HL-60 (cell line): ENCODE measurements at regions not wholly inside any gene's neighbourhood (a gene's known extent, or its start where the extent isn't known, plus 50 kb on each side); places are given as distances from the start of the nearest gene placed in this dataset.

Experiments
- DNase-seq, 2 experiments: peaks; one replicate each; pipeline ENCODE4 v3.0.0-alpha.2; 2010 to 2020; ENCODE audit warnings: low read depth in 1 of 2, low spot score in 1 of 2
- H3K27ac ChIP-seq: fragments of 250-450 bp; sonication (Bioruptor Pico); replicated peaks from 2 replicates; pipeline ENCODE4 v1.5.1; 2020; ENCODE audit warnings: mild to moderate bottlenecking, moderate library complexity
- H3K27me3 ChIP-seq: fragments of 250-450 bp; sonication (Bioruptor Pico); 2 replicates; pipeline ENCODE4 v1.5.1; 2021; ENCODE audit warnings: mild to moderate bottlenecking, moderate library complexity; ENCODE audit not compliant: insufficient read depth, poor library complexity, severe bottlenecking
- H3K4me3 ChIP-seq: replicated peaks from 2 replicates; pipeline ENCODE4 v1.5.1; 2011; ENCODE audit warnings: mild to moderate bottlenecking, control low read depth, low read length; ENCODE audit not compliant: insufficient read depth
- GABPA ChIP-seq: IDR thresholded peaks from 2 replicates; pipeline ENCODE4 v1.6.1; 2012; ENCODE audit warnings: low read depth
- POLR2AphosphoS5 ChIP-seq: IDR thresholded peaks from 2 replicates; pipeline ENCODE4 v1.6.1; 2012; ENCODE audit warnings: low read depth
- SPI1 ChIP-seq: IDR thresholded peaks from 2 replicates; pipeline ENCODE4 v1.6.1; 2012; ENCODE audit warnings: low read depth, mild to moderate bottlenecking, borderline replicate concordance
- TF ChIP-seq, protein P1 (sequence below): IDR thresholded peaks from one replicate; pipeline ENCODE4 v1.5.1; 2011; ENCODE audit warnings: low read length, control low read depth, inconsistent platforms; ENCODE audit not compliant: insufficient read depth
- TF ChIP-seq, protein P2 (sequence below): IDR thresholded peaks from 2 replicates; pipeline ENCODE4 v1.6.1; 2012; ENCODE audit warnings: low read depth; ENCODE audit not compliant: insufficient replicate concordance

DNA sequence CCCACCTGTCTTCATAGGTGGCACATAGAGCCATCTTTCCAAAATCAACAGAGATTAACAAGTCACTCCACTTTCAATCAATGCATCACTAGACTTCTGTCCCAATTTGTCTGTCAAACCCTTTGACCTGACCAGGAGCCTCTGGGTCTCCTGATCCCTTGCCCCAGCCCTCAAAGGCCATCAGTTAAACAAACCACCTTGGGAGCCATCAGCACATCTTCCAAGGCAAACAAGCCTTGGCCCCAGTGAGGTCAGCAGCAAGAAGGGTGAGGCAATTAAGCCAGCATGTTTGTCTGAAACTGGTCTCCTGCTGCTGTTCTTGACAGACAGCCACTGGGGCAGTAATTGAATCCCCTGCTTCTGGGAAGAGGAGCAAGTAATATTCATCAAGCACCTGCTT, 742.8 kb upstream of the TBX3 start:
- DNase-seq, result no peak
- no peaks in the 10 kb centered on the region for H3K27me3 ChIP-seq
- H3K4me3 ChIP-seq, result no peak overlapping the region
- TF ChIP-seq SPI1 (no peak), POLR2AphosphoS5 (no peak), GABPA (no peak)
- TF ChIP-seq, protein P1, sequence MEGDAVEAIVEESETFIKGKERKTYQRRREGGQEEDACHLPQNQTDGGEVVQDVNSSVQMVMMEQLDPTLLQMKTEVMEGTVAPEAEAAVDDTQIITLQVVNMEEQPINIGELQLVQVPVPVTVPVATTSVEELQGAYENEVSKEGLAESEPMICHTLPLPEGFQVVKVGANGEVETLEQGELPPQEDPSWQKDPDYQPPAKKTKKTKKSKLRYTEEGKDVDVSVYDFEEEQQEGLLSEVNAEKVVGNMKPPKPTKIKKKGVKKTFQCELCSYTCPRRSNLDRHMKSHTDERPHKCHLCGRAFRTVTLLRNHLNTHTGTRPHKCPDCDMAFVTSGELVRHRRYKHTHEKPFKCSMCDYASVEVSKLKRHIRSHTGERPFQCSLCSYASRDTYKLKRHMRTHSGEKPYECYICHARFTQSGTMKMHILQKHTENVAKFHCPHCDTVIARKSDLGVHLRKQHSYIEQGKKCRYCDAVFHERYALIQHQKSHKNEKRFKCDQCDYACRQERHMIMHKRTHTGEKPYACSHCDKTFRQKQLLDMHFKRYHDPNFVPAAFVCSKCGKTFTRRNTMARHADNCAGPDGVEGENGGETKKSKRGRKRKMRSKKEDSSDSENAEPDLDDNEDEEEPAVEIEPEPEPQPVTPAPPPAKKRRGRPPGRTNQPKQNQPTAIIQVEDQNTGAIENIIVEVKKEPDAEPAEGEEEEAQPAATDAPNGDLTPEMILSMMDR, result no peak
- TF ChIP-seq, protein P2, sequence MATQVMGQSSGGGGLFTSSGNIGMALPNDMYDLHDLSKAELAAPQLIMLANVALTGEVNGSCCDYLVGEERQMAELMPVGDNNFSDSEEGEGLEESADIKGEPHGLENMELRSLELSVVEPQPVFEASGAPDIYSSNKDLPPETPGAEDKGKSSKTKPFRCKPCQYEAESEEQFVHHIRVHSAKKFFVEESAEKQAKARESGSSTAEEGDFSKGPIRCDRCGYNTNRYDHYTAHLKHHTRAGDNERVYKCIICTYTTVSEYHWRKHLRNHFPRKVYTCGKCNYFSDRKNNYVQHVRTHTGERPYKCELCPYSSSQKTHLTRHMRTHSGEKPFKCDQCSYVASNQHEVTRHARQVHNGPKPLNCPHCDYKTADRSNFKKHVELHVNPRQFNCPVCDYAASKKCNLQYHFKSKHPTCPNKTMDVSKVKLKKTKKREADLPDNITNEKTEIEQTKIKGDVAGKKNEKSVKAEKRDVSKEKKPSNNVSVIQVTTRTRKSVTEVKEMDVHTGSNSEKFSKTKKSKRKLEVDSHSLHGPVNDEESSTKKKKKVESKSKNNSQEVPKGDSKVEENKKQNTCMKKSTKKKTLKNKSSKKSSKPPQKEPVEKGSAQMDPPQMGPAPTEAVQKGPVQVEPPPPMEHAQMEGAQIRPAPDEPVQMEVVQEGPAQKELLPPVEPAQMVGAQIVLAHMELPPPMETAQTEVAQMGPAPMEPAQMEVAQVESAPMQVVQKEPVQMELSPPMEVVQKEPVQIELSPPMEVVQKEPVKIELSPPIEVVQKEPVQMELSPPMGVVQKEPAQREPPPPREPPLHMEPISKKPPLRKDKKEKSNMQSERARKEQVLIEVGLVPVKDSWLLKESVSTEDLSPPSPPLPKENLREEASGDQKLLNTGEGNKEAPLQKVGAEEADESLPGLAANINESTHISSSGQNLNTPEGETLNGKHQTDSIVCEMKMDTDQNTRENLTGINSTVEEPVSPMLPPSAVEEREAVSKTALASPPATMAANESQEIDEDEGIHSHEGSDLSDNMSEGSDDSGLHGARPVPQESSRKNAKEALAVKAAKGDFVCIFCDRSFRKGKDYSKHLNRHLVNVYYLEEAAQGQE, result no peak
- H3K27ac ChIP-seq, result no peak overlapping the region

DNA sequence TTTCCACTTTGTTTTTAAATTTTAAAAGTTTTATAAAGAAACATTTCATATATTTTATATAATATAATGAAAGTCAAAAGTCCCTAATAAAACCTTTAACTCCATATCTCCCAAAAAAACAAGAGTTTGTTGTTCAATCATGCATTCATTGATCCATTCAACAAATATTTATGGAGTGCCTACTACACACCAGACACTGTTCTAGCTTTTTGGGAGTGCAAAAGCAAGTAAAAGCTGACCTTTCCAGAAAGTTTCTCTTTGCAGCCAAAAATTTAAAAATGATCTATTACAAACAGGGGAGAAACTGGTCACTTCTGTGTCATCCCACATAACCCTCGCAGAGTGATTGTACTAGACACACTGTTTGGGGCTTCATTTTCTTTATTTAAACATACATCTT, 740.0 kb upstream of the TBX3 start:
- Histone ChIP-seq H3K27ac (no peak overlapping the region), H3K4me3 (no peak overlapping the region), H3K27me3 (no peaks in the 10 kb centered on the region)
- DNase-seq, result no peak
- TF ChIP-seq, protein P2, result no peak
- TF ChIP-seq GABPA, result no peak
- no peak for TF ChIP-seq SPI1
- TF ChIP-seq POLR2AphosphoS5, result no peak
- TF ChIP-seq, protein P1, result no peak

DNA sequence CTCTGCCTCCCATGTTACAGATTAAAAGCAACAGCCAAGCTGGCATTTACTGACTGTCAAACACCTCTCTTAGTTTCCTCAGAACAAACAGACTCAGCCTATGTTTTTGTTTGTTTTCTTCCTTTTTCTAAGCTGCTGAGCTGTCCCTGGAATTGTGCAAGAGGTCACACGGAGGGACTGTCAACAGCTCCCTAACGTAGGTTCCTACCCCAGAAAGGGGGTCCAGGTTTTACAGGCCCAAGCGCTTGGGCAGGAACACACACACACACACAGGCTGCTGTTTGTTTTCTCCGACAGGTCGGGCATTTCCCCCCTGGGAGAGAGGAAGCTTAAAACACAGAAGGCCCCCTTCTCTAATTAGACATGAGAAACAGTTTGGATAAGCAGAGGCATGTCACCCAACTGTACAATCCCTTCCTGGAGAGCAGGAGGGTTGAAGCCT, 739.6 kb upstream of the TBX3 start:
- Histone ChIP-seq H3K4me3 (no peak overlapping the region), H3K27ac (no peak overlapping the region), H3K27me3 (no peaks in the 10 kb centered on the region)
- DNase-seq, result no peak
- TF ChIP-seq, protein P2, result no peak
- TF ChIP-seq SPI1 (no peak), GABPA (no peak), POLR2AphosphoS5 (no peak)
- TF ChIP-seq, protein P1, result no peak
